NCI-H1417 (cell line): ENCODE measurements at regions not wholly inside any gene's neighbourhood (a gene's known extent, or its start where the extent isn't known, plus 50 kb on each side); places are given as distances from the start of the nearest gene placed in this dataset.
A peak's percentile ranks its signal among the peaks of the same experiment; 100 is the strongest.
"Not testable (repeated sequence)": the region's sequence is repeated elsewhere in the genome, so short reads cannot be mapped to it uniquely, and the experiment has no call there.

Experiments
- DNase-seq, 3 experiments: peaks; one replicate each; lab custom pipeline; 2025; lab: John Stamatoyannopoulos, UW

GRCh38 chr3:56955492-56956111, 104.9 kb upstream of the SPATA12 start:
- no peak for DNase-seq

- no peak for DNase-seq
Measured at GRCh38 chr3:56954125-56954524, 106.3 kb upstream of the SPATA12 start.

GRCh38 chr3:56952846-56953245, 107.6 kb upstream of the SPATA12 start:
- DNase-seq = no peak

- DNase-seq = no peak
Measured at GRCh38 chr3:56952061-56952460, 108.4 kb upstream of the SPATA12 start.

- no peak for DNase-seq
Measured at GRCh38 chr3:56951366-56951765, 109.1 kb upstream of the SPATA12 start.

- DNase-seq = not testable (repeated sequence)
Measured at GRCh38 chr3:56945378-56945777, 115.1 kb upstream of the SPATA12 start.

- no peak for DNase-seq
Measured at GRCh38 chr3:56942523-56942922, 117.9 kb upstream of the SPATA12 start.

- DNase-seq = no peak
Measured at GRCh38 chr3:56940976-56941375, 119.5 kb upstream of the SPATA12 start.

- no peak for DNase-seq
Measured at GRCh38 chr3:56940321-56940720, 120.1 kb upstream of the SPATA12 start.

- peak in 1 of 3 experiments; percentile 18 for DNase-seq
Measured at GRCh38 chr3:56939834-56940233, 120.6 kb upstream of the SPATA12 start.

- DNase-seq = no peak
Measured at GRCh38 chr3:56938530-56938929, 121.9 kb upstream of the SPATA12 start.

- DNase-seq = no peak
Measured at GRCh38 chr3:56937580-56937979, 122.9 kb upstream of the SPATA12 start.

GRCh38 chr3:56935811-56936210, 124.7 kb upstream of the SPATA12 start:
- DNase-seq = no peak

- not testable (repeated sequence) for DNase-seq
Measured at GRCh38 chr3:56934481-56934880, 126.0 kb upstream of the SPATA12 start.

GRCh38 chr3:56933803-56934202, 126.7 kb upstream of the SPATA12 start:
- no peak for DNase-seq

GRCh38 chr3:56932866-56933265, 127.6 kb upstream of the SPATA12 start:
- DNase-seq = no peak

GRCh38 chr3:56931836-56932235, 128.6 kb upstream of the SPATA12 start:
- no peak for DNase-seq

GRCh38 chr3:56930706-56931105, 129.0 kb upstream of the ARHGEF3 start:
- DNase-seq = no peak

GRCh38 chr3:56929809-56930615, 128.3 kb upstream of the ARHGEF3 start:
- DNase-seq = no peak

GRCh38 chr3:56928379-56929068, 126.8 kb upstream of the ARHGEF3 start:
- no peak for DNase-seq

- DNase-seq = no peak
Measured at GRCh38 chr3:56927855-56928254, 126.1 kb upstream of the ARHGEF3 start.

GRCh38 chr3:56926947-56927282, 125.2 kb upstream of the ARHGEF3 start:
- DNase-seq = no peak
